Endothelial cell of umbilical vein (primary cell): ENCODE measurements at regions not wholly inside any gene's neighbourhood (a gene's known extent, or its start where the extent isn't known, plus 50 kb on each side); places are given as distances from the start of the nearest gene placed in this dataset.

Experiments used
- EZH2 ChIP-seq: IDR thresholded peaks from 2 replicates; pipeline ENCODE4 v1.6.1; 2012; ENCODE audit warnings: borderline replicate concordance, low read depth, mild to moderate bottlenecking, moderate library complexity, low read length, inconsistent platforms; ENCODE audit not compliant: severe bottlenecking
- FOS ChIP-seq: IDR thresholded peaks from 2 replicates; pipeline ENCODE4 v1.6.1; 2011; ENCODE audit warnings: mild to moderate bottlenecking, low read length, moderate library complexity, borderline replicate concordance; ENCODE audit not compliant: insufficient read depth
- JUN ChIP-seq: IDR thresholded peaks from 2 replicates; pipeline ENCODE4 v1.6.1; 2011; ENCODE audit warnings: borderline replicate concordance, low read depth; ENCODE audit not compliant: insufficient read length, insufficient read depth
- POLR2A ChIP-seq: IDR thresholded peaks from 2 replicates; pipeline ENCODE4 v1.6.1; 2012; ENCODE audit warnings: low read depth, mild to moderate bottlenecking, control low read depth, low read length
- POLR2AphosphoS5 ChIP-seq: IDR thresholded peaks from 2 replicates; pipeline ENCODE4 v1.6.1; 2012; ENCODE audit warnings: low read depth, mild to moderate bottlenecking, control low read depth, low read length, moderate library complexity; ENCODE audit not compliant: insufficient read depth
- TF ChIP-seq, protein P1 (sequence below), 2 donors: IDR thresholded peaks; 1 replicate in 1 of 2; 2 replicates in 1 of 2; pipeline ENCODE4 v1.5.1; 2011; ENCODE audit warnings: low read length in 2 of 2, mild to moderate bottlenecking in 2 of 2, moderate library complexity in 2 of 2, control low read depth in 1 of 2, inconsistent platforms in 1 of 2, low read depth in 1 of 2; ENCODE audit not compliant: insufficient read depth in 1 of 2; ENCODE audit errors: extremely low read depth in 1 of 2

DNA sequence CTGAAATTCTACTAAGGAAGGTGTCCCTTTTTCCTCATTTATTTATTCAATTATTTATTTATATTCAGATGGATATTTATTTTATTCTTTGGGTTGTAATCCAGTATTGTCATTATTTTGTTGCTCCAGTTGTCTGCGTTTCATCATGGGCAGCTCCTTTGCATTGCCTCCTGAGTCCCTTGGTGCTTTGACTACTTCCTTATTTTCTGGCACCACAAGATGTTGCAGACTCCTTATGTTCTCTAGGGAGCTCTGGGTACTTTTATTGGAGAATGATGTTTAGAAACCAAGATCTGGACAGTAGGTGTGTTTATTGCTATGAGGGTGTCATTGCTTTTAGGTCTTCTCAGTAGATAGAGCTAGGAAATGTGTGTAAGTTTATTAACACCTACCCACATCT is 59.9 kb upstream of the ERRFI1 start:
- TF ChIP-seq, protein P1, sequence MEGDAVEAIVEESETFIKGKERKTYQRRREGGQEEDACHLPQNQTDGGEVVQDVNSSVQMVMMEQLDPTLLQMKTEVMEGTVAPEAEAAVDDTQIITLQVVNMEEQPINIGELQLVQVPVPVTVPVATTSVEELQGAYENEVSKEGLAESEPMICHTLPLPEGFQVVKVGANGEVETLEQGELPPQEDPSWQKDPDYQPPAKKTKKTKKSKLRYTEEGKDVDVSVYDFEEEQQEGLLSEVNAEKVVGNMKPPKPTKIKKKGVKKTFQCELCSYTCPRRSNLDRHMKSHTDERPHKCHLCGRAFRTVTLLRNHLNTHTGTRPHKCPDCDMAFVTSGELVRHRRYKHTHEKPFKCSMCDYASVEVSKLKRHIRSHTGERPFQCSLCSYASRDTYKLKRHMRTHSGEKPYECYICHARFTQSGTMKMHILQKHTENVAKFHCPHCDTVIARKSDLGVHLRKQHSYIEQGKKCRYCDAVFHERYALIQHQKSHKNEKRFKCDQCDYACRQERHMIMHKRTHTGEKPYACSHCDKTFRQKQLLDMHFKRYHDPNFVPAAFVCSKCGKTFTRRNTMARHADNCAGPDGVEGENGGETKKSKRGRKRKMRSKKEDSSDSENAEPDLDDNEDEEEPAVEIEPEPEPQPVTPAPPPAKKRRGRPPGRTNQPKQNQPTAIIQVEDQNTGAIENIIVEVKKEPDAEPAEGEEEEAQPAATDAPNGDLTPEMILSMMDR (IDR thresholded peaks at IDR 0.05; ENCODE audit: extremely low read depth in 1 of 2, insufficient read depth in 1 of 2, low read depth in 1 of 2, low read length in 2 of 2) = no peak
- TF ChIP-seq POLR2AphosphoS5 (no peak), FOS (no peak), EZH2 (no peak), POLR2A (no peak), JUN (no peak)
